Naive thymus-derived CD4-positive, alpha-beta T cell (primary cell): ENCODE measurements at regions not wholly inside any gene's neighbourhood (a gene's known extent, or its start where the extent isn't known, plus 50 kb on each side); places are given as distances from the start of the nearest gene placed in this dataset.

Source experiments
- ATAC-seq: fragments of 150-1000 bp; cut with Tn5 transposase; 2 replicates; pipeline ENCODE4 v1.10.0; 2021; ENCODE audit warnings: mild to moderate bottlenecking, moderate library complexity
- CTCF ChIA-PET: fragments of 350-600 bp; sonication (Branson Sonifier 250); formaldehyde crosslinking; loops from one replicate; lab custom pipeline; 2021; ENCODE audit warnings: antibody characterized with exemption; lab: Charles Lee
- POLR2A ChIA-PET: fragments of 350-600 bp; sonication (Branson Sonifier 250); formaldehyde crosslinking; loops from one replicate; lab custom pipeline; 2021; ENCODE audit warnings: antibody characterized with exemption, inconsistent platforms; lab: Charles Lee
- DNase-seq, 9 donors: peaks; one replicate each; pipeline versions ENCODE4 v3.0.0 to v3.0.0-alpha.2; 2020 to 2022; ENCODE audit warnings: mixed read lengths in 1 of 9
- H3K27ac ChIP-seq: one replicate; pipeline ENCODE4 v1.7.0; 2013; ENCODE audit warnings: mild to moderate bottlenecking, low read depth, low read length, moderate library complexity
- H3K27me3 ChIP-seq, 2 donors: one replicate each; pipeline ENCODE4 v1.7.0; 2013; ENCODE audit warnings: low read length in 2 of 2, mild to moderate bottlenecking in 2 of 2, moderate library complexity in 2 of 2; ENCODE audit not compliant: control insufficient read depth in 2 of 2, insufficient read depth in 2 of 2
- H3K36me3 ChIP-seq, 3 experiments: 1 replicate in 2 of 3; 2 replicates in 1 of 3; pipeline ENCODE4 v1.7.0; 2013; ENCODE audit warnings: low read length in 3 of 3, mild to moderate bottlenecking in 3 of 3, moderate library complexity in 1 of 3; ENCODE audit not compliant: insufficient read depth in 3 of 3, control insufficient read depth in 2 of 3
- H3K4me1 ChIP-seq, 2 donors: one replicate each; pipeline ENCODE4 v1.7.0; 2013; ENCODE audit warnings: low read length in 2 of 2, mild to moderate bottlenecking in 2 of 2, moderate library complexity in 1 of 2; ENCODE audit not compliant: control insufficient read depth in 2 of 2, insufficient read depth in 2 of 2
- H3K4me3 ChIP-seq: 2 replicates; pipeline ENCODE4 v1.7.0; 2013; ENCODE audit warnings: mild to moderate bottlenecking, low read length
- H3K9me3 ChIP-seq, 3 experiments: 1 replicate in 2 of 3; 2 replicates in 1 of 3; pipeline ENCODE4 v1.7.0; 2013; ENCODE audit warnings: low read length in 3 of 3; ENCODE audit not compliant: control insufficient read depth in 2 of 3
- H3K27ac Mint-ChIP-seq, 9 donors: one replicate each; pipeline ENCODE4 v1.8.0; 2020 to 2022; ENCODE audit warnings: mixed read lengths in 9 of 9, mild to moderate bottlenecking in 8 of 9, moderate library complexity in 5 of 9, inconsistent platforms in 2 of 9
- H3K27me3 Mint-ChIP-seq, 5 donors: one replicate each; pipeline ENCODE4 v1.8.0; 2021 to 2022; ENCODE audit warnings: mixed read lengths in 5 of 5, mild to moderate bottlenecking in 1 of 5
- H3K36me3 Mint-ChIP-seq, 5 donors: one replicate each; pipeline ENCODE4 v1.8.0; 2020 to 2022; ENCODE audit warnings: mixed read lengths in 5 of 5, mild to moderate bottlenecking in 3 of 5, inconsistent platforms in 1 of 5
- H3K4me1 Mint-ChIP-seq, 7 donors: one replicate each; pipeline ENCODE4 v1.8.0; 2020 to 2022; ENCODE audit warnings: mixed read lengths in 7 of 7, mild to moderate bottlenecking in 3 of 7, inconsistent platforms in 1 of 7
- H3K4me3 Mint-ChIP-seq, 10 donors: one replicate each; pipeline ENCODE4 v1.8.0; 2020 to 2022; ENCODE audit warnings: mild to moderate bottlenecking in 10 of 10, mixed read lengths in 10 of 10, moderate library complexity in 6 of 10, inconsistent platforms in 2 of 10
- H3K9me3 Mint-ChIP-seq, 11 donors: one replicate each; pipeline ENCODE4 v1.8.0; 2020 to 2022; ENCODE audit warnings: mixed read lengths in 11 of 11, mild to moderate bottlenecking in 4 of 11, inconsistent platforms in 1 of 11, moderate library complexity in 1 of 11
- intact Hi-C, 2 donors: fragments of 100-400 bp; cut with micrococcal nuclease; formaldehyde crosslinking; loops; one replicate each; pipeline ENCODE4 v1.15.1; 2023

GRCh38 chr5:33272288-33272687, 168.5 kb upstream of the TARS1 start:
- Mint-ChIP-seq H3K27ac (no peak overlapping the region), H3K4me3 (no peak overlapping the region), H3K4me1 (peaks cover 0 to 2% (median 0%) of the 10 kb centered on the region in 7 donors), H3K27me3 (no peaks in the 10 kb centered on the region), H3K36me3 (no peaks in the 10 kb centered on the region), H3K9me3 (peaks cover 0 to 5% (median 0%) of the 10 kb centered on the region in 11 donors)
- intact Hi-C loops: no loop called here
- DNase-seq: no peak
- ChIA-PET CTCF (no interaction called here), POLR2A (no interaction called here)
- Histone ChIP-seq H3K4me1 (no peaks in the 10 kb centered on the region), H3K27me3 (no peaks in the 10 kb centered on the region), H3K36me3 (no peaks in the 10 kb centered on the region), H3K4me3 (no peak overlapping the region), H3K27ac (no peak overlapping the region), H3K9me3 (no peaks in the 10 kb centered on the region)
- no peak for ATAC-seq

- Mint-ChIP-seq H3K4me1 (peaks cover 0 to 2% (median 0%) of the 10 kb centered on the region in 7 donors), H3K27ac (no peak overlapping the region), H3K4me3 (no peak overlapping the region), H3K27me3 (no peaks in the 10 kb centered on the region), H3K36me3 (no peaks in the 10 kb centered on the region), H3K9me3 (peaks cover 0 to 5% (median 0%) of the 10 kb centered on the region in 11 donors)
- ATAC-seq: no peak
- no peaks in the 10 kb centered on the region for H3K36me3 ChIP-seq
- intact Hi-C loops: no loop called here
- no peaks in the 10 kb centered on the region for H3K9me3 ChIP-seq
- H3K27ac ChIP-seq: no peak overlapping the region
- DNase-seq: no peak
- no peaks in the 10 kb centered on the region for H3K27me3 ChIP-seq
- H3K4me1 ChIP-seq: no peaks in the 10 kb centered on the region
- CTCF ChIA-PET: no interaction called here
- H3K4me3 ChIP-seq: no peak overlapping the region
- POLR2A ChIA-PET: no interaction called here
Measured at GRCh38 chr5:33273985-33274384, 166.8 kb upstream of the TARS1 start.

DNA sequence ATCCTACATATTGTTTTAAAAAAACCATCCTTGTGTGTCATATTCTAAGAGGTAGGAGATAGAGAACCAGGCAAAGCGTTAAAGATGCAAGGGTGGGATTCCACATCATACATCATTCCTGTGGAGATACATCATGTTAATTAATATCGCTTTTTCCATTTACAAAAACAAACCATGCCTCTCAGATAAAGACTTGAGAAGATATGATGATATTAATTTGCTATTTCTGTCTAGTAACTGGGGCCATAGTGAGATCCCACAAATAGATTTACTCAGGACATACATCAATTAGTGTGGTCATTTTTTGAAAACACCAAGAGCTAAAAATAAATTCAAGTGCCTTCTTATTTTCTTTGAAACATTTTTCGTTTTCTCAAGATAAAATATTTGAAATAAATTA, 165.4 kb upstream of the TARS1 start:
- H3K27ac ChIP-seq: no peak overlapping the region
- Mint-ChIP-seq H3K36me3 (no peaks in the 10 kb centered on the region), H3K27ac (no peak overlapping the region), H3K9me3 (peaks cover 0 to 5% (median 0%) of the 10 kb centered on the region in 11 donors), H3K4me1 (peaks cover 0 to 2% (median 0%) of the 10 kb centered on the region in 7 donors), H3K4me3 (no peak overlapping the region), H3K27me3 (no peaks in the 10 kb centered on the region)
- no peaks in the 10 kb centered on the region for H3K27me3 ChIP-seq
- ChIA-PET CTCF (no interaction called here), POLR2A (no interaction called here)
- DNase-seq (no peak), ATAC-seq (no peak)
- intact Hi-C loops: no loop called here
- no peaks in the 10 kb centered on the region for H3K36me3 ChIP-seq
- no peaks in the 10 kb centered on the region for H3K4me1 ChIP-seq
- no peaks in the 10 kb centered on the region for H3K9me3 ChIP-seq
- H3K4me3 ChIP-seq: no peak overlapping the region

DNA sequence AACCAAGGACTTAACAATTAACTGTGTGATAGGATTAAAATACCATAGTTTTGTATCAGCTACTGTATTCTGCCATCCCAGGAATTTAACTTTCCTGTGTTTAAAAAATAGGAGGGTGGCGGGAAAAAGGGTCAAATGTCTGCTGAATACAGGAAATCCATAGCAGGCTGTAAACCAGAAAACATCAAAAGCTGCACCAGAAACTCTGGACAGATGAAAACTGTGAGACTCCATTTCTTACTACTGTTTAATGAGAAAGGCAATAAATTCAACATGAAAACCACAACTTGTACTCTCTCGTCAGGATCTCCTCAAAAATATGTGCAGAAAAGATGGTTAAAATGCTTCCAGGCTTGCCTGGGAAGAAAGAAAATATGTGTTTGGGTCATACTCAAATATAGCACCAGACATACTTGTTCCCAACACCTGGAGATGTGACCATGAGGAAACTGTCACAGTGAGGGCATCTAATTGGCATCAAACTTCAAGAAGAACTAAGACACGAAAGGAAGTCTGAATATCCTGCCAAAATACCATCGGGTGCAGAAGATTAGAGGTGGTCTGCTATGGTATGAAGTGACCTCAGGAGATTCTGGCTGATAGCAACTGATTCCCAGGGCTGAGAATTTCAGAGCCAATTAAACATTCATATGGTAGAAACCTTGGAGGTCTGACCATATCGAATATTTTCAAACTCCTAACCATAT, 164.7 kb upstream of the TARS1 start:
- Histone ChIP-seq H3K27ac (no peak overlapping the region), H3K4me1 (no peaks in the 10 kb centered on the region), H3K36me3 (no peaks in the 10 kb centered on the region), H3K27me3 (no peaks in the 10 kb centered on the region), H3K9me3 (no peaks in the 10 kb centered on the region), H3K4me3 (no peak overlapping the region)
- intact Hi-C loops: no loop called here
- Mint-ChIP-seq H3K4me1 (peaks cover 0 to 2% (median 0%) of the 10 kb centered on the region in 7 donors), H3K36me3 (no peaks in the 10 kb centered on the region), H3K27me3 (no peaks in the 10 kb centered on the region), H3K27ac (no peak overlapping the region), H3K9me3 (peaks cover 0 to 5% (median 0%) of the 10 kb centered on the region in 11 donors), H3K4me3 (no peak overlapping the region)
- CTCF ChIA-PET: no interaction called here
- POLR2A ChIA-PET: no interaction called here
- DNase-seq (no peak), ATAC-seq (no peak)

DNA sequence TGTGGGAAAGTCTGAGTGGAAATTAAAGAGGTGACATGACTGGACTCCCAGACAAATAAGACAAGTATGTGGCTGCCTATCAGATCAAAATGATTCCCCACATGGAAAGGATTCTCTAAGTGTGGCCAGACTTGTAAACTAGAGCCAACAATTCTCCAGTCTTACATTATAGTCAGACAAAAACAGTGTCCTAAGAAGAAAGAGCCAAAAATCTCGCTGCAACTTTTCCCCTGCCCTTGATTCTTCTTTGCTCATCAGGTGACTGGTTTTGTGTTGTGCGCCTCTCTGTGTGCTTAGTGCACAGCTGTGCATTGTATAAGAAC, 164.2 kb upstream of the TARS1 start:
- ATAC-seq: no peak
- CTCF ChIA-PET: no interaction called here

GRCh38 chr5:33277061-33277650, 163.6 kb upstream of the TARS1 start:
- Histone ChIP-seq H3K27me3 (no peaks in the 10 kb centered on the region), H3K27ac (no peak overlapping the region), H3K9me3 (no peaks in the 10 kb centered on the region), H3K4me1 (no peaks in the 10 kb centered on the region), H3K4me3 (no peak overlapping the region), H3K36me3 (no peaks in the 10 kb centered on the region)
- no peaks in the 10 kb centered on the region for H3K36me3 Mint-ChIP-seq
- peaks cover 0 to 5% (median 0%) of the 10 kb centered on the region in 11 donors for H3K9me3 Mint-ChIP-seq
- H3K27ac Mint-ChIP-seq: no peak overlapping the region
- DNase-seq (no peak), ATAC-seq (no peak)
- POLR2A ChIA-PET: no interaction called here
- no peaks in the 10 kb centered on the region for H3K27me3 Mint-ChIP-seq
- H3K4me3 Mint-ChIP-seq: no peak overlapping the region
- intact Hi-C loops: no loop called here
- CTCF ChIA-PET: no interaction called here
- peaks cover 0 to 2% (median 0%) of the 10 kb centered on the region in 7 donors for H3K4me1 Mint-ChIP-seq

More for the DNA sequence above, 164.2 kb upstream of the TARS1 start:
- H3K27me3 Mint-ChIP-seq: no peaks in the 10 kb centered on the region
- no peak overlapping the region for H3K27ac ChIP-seq
- no peaks in the 10 kb centered on the region for H3K27me3 ChIP-seq
- peaks cover 0 to 2% (median 0%) of the 10 kb centered on the region in 7 donors for H3K4me1 Mint-ChIP-seq
- POLR2A ChIA-PET: no interaction called here
- no peak for DNase-seq
- H3K4me1 ChIP-seq: no peaks in the 10 kb centered on the region
- H3K27ac Mint-ChIP-seq: no peak overlapping the region
- no peak overlapping the region for H3K4me3 ChIP-seq
- H3K9me3 Mint-ChIP-seq: peaks cover 0 to 5% (median 0%) of the 10 kb centered on the region in 11 donors
- no peaks in the 10 kb centered on the region for H3K36me3 Mint-ChIP-seq
- H3K9me3 ChIP-seq: no peaks in the 10 kb centered on the region
- intact Hi-C loops: no loop called here
- H3K36me3 ChIP-seq: no peaks in the 10 kb centered on the region
- H3K4me3 Mint-ChIP-seq: no peak overlapping the region

DNA sequence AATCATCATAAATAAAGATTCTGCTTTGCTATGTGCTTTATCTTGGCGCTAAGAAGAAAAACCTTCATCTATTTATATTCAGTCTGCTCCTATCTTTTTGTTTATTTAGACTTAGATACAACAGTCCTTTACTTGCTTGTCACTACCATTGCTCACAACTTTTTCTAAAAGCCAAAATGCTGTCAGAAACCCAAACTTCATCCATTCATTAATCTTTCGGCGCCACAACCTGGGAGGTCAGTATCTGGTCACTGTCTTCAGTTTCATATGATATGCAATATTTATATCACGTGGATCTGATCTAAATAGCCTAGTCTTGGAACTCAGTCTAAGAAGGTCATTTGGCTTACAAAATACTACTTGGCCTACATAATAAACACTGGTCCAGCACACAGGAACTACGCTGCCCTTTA, 159.3 kb upstream of the TARS1 start:
- DNase-seq (no peak), ATAC-seq (no peak)
- no peak overlapping the region for H3K27ac ChIP-seq
- no peaks in the 10 kb centered on the region for H3K36me3 ChIP-seq
- ChIA-PET CTCF (no interaction called here), POLR2A (no interaction called here)
- Mint-ChIP-seq H3K27ac (no peak overlapping the region), H3K27me3 (no peaks in the 10 kb centered on the region), H3K4me3 (no peak overlapping the region), H3K36me3 (no peaks in the 10 kb centered on the region), H3K9me3 (peaks cover 0 to 8% (median 0%) of the 10 kb centered on the region in 11 donors), H3K4me1 (no peaks in the 10 kb centered on the region)
- no peaks in the 10 kb centered on the region for H3K27me3 ChIP-seq
- intact Hi-C loops: no loop called here
- H3K9me3 ChIP-seq: no peaks in the 10 kb centered on the region
- H3K4me3 ChIP-seq: no peak overlapping the region
- H3K4me1 ChIP-seq: no peaks in the 10 kb centered on the region
